Stimulated activated CD4-positive, alpha-beta T cell treated with anti-CD3 and anti-CD28 coated beads, Interleukin-4, amount 100 ng/mL, for 1 hour (primary cell): ENCODE measurements at regions not wholly inside any gene's neighbourhood (a gene's known extent, or its start where the extent isn't known, plus 50 kb on each side); places are given as distances from the start of the nearest gene placed in this dataset.

Experiments
- DNase-seq: peaks from one replicate; pipeline ENCODE4 v3.0.0-alpha.2; 2020

- no peak for DNase-seq
Measured at GRCh38 chr14:104431351-104431928, 148.1 kb upstream of the C14orf180 start.

DNA sequence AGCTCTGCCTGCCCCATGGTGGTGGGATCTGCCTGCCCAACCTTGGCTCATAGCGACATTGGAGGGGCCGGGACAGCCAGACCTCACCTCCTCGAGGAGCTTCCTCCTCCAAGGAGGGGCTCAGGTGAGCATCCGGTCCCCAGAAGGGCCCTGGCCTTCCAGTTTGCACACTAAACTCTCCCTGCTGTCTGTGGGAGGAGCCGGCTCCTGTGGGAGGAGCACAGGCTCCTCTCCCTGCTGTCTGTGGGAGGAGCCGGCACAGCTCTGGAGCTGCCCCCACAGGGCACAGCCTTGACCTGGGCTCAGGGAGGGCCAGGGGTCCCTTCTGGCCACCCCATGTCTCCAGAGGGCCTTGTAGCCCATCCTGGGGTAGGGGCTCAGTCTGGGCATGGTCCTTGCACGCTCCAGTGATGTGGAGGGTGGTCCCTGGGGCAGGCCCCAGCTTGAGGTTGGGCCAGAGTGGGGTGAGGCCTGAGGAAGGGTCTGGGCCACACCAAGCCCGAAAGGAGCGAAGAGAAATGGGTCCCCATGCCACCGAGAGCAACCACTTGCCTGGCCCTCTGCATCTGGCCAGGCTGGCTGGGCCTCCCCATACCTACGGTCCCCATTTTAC lies 147.5 kb upstream of the C14orf180 start:
- no peak for DNase-seq

DNA sequence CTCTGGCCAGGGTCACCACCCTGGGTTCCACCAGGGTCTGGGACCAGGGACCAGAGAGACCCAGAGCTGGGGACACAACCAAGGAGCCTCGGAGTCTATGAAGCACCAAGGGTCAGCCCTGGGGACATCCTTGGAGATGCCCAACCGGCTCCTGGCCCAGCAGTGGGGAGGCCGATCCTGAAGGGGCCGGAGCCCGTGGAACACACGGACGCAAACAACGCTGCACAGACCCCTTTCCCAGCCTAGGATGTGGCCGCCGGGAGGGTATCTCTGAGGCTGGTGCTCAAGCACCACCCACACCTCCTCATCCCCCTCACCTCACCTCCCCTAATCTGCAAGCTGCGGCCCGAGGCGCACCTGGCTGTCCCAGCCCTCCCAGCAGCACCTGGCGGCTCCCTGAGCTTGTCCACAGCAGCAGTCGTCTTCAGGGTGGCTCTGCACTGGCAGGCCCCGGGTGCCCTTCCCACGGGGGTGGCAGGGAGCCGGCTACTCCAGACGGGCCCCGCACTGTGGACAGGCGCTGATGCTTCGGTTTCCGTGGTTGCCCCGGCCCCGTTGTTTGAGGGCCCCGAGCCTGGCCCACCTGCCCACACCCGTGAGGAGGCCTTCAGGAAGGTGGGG lies 146.8 kb upstream of the C14orf180 start:
- DNase-seq: no peak

- DNase-seq: no peak
Measured at GRCh38 chr14:104433401-104434213, 146.0 kb upstream of the C14orf180 start.

GRCh38 chr14:104434214-104435076 lies 145.1 kb upstream of the C14orf180 start:
- no peak for DNase-seq

DNA sequence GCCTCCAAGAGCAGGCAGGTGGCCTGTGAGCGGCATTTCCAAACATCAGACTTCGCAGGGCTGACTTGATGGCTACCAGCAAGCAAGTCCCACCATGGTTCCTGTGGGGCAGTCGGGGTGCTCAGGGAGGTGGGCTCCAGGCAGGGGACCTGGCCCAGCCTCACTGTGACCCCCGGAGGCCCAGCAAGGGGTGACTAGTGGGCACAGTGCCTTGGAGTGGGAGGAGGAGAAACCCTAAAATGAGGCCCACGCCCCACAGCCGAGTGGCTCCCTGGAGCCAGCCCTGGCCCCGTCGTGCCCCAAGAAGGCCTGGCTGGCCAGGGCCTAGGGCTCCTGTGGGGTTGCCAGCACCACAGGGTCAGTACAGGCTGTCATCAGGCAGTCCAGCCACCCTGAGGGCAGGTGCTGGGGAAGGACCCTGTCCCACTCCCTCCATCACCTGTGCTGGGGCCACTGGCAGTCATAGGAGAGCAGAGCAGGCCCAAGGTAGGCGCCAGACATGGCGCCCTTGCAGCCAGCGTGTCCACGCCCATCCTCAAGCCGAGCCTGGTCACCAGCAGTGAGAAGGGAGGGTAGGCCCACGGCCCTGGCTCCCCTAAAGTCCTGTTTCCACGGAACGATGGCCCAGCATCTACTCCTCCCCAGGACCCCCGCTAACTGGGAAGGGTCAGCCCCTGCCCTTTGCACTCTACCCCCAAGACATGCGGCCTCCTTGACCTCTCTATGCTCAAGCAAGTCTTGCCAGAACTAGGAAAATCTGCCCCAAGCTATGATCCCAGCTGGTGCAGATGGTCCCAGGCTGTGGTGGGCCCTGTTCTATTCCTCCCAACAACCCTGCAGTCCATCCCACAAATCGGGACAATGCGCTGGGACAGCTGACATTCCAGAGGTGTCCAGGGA lies 144.2 kb upstream of the C14orf180 start:
- DNase-seq: no peak

DNA sequence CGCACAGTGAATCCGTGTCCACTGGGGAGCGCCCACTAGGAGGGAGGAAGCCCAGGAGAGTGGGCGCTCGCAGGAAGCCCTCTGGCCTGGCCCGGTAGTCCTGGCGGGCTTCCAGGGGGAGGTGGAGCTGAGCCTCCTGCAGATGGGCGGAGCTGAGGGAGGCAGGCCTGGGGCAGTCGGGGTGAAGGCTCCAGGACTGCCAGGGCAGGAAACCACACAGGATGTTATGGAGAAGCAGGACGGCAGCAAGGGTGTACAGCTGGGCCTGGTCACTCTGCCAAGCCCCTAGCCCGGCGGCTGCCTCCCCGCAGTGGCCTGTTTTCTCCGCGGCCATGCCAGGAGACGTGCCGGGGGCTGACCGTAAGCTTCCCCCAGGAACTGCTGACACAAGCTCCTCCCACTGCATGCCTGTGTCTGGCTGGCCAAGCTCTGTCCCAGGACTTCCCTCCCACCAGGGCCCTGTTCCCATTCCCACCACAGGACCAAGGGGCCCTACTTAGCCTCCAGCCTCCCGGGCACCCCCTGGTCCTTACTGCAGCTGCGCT lies 143.4 kb upstream of the C14orf180 start:
- DNase-seq: no peak

DNA sequence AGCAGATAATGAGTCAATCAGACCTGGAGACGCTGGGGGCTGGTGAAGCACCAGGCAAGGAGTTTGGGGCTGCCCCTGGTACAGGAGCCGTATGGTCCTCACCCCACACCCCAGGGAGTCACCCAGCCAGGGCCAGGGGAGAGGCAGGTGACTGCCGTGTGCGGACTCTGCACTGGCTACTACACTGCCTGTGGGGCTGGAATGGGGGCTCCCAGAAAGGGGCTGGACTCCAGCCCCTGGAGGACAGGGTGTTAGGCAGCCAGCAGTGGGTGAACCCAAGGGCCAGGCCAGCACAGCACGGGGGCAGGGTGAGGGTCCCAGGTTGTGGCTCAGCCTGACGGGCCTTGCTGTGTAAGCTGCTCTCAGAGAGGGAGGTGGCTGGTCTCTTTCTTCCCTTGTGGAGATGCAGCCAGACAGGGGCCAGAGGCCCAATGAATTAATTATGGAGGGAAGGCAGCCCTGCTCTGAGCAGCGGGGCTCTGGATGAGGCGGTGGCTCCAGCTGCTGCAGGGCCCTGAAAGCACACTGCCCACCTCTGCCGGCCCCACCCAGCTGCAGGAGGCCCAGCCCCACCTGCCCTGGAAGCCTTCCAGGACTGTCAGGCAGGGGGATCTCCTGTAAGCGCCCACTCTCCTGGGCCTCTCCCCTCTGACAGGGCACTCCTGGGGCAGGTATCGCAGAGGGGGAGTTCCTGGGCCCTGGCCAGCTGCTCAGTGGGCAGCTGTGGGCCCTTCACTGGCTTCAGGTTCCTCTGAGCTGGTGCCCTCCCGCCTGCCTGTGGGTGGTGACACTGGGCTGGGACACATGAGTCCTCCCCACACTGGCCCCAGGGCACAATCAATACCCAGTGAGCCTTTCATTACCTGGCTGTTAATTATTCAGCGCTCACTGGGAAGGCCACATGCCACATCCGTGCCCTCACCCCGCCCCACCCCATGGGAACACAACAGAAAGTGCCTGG lies 142.5 kb upstream of the C14orf180 start:
- DNase-seq: no peak

- DNase-seq: no peak
Measured at GRCh38 chr14:104437703-104438102, 141.9 kb upstream of the C14orf180 start.

- no peak for DNase-seq
Measured at GRCh38 chr14:104438166-104438887, 141.2 kb upstream of the C14orf180 start.

- DNase-seq: no peak
Measured at GRCh38 chr14:104439625-104440024, 139.9 kb upstream of the C14orf180 start.

DNA sequence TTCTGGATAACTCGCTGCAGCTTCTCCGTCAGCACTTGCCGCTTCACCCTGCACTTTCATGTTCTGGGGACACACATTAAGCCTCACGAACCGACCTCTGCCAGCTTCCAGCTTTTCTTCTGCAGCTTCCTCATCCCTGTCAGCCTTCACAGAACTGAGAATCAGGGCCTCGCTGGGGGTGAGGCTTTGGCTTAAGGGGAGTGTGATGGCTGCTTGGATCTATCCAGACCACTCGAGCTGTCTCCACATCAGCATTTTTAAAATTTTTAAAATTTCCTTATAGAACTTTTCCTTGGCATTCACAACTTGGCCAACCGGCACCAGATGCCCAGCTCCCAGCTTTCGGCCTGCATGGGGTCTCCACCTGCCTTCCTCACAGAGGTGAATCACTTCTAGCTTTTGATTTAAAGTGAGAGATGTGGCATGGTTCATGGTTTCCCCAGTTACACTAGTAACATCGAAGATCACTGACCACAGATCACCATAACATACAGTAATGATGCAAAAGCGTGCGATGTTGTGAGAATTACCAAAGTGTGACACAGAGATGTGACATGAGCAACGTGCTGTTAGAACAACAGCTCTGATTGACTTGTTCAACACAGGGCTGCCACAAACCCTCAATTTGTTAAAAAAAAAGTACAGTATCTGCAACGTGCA lies 139.1 kb upstream of the C14orf180 start:
- no peak for DNase-seq

- no peak for DNase-seq
Measured at GRCh38 chr14:104441275-104442106, 138.1 kb upstream of the C14orf180 start.

DNA sequence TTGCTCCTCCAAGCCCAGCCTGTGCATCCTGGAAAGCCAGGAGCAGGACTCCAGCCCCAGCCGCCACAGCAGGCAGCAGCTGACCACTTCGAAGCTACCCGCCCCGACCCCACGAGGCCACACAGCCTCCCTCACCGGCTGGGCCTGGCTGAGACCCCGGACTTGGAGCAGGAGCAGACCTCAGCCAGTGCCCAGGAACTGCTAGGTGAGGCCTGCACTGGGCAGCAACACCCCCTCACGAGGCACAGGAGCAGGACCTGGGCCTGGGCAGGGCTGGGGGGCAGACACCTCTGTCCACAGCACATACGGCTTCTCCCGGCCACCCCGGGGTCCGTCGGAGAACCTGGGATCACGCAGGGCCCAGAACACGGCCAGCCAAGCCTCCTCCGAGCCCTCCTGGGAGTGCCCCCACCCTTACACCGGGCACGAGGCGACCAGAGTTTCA lies 137.4 kb upstream of the C14orf180 start:
- no peak for DNase-seq

- no peak for DNase-seq
Measured at GRCh38 chr14:104442631-104443390, 136.8 kb upstream of the C14orf180 start.

DNA sequence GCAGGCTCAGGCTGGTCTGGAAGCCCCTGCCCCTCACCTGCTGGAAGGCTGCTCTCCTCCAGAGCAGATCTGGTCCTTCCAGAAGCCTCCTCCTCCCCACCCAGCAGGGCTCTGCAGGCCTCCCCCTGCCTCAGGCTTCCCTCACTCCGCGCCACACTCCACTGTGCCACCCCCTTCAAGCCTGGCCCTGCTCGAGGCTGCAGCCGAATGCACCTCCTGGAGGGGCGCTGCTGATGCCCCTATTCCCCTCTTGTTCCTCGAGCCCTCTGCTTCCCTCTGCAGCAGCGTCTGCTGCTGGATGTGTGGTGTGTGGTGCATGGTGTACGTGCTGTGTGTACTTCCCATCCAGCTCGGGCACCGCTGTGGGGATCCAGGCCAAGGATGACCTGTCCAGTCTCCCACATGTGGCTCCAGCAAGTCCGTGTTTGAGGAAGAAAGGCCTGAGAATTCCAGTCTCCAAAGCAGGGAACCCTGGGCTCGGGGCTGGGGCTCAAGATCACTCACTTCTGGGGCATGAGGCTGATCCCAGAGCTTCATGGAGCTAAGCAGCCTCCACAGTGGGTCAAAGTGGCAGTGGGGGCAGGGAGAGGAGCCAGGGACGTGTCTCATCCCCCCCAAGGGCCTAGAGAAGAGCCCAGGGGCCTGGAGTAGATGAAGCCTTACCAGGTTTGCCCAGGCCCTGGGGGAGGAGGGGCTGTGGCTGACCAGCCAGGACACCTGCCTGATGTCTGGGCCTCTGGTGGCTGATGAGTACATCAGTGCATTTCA lies 136.0 kb upstream of the C14orf180 start:
- no peak for DNase-seq
